GM18867 (cell line): ENCODE measurements at regions not wholly inside any gene's neighbourhood (a gene's known extent, or its start where the extent isn't known, plus 50 kb on each side); places are given as distances from the start of the nearest gene placed in this dataset.

Experiments used
- ATAC-seq: cut with Tn5 transposase; IDR thresholded peaks from one replicate; pipeline ENCODE4 v1.9.1; 2021; ENCODE audit warnings: mild to moderate bottlenecking, moderate library complexity; ENCODE audit not compliant: unreplicated experiment

- peak; percentile 50 for ATAC-seq
Measured at GRCh38 chr10:78756604-78757343, 312.0 kb upstream of the ZMIZ1 start.

GRCh38 chr10:78757344-78757925 lies 311.3 kb upstream of the ZMIZ1 start:
- ATAC-seq: no peak

- no peak for ATAC-seq
Measured at GRCh38 chr10:78758176-78758575, 310.6 kb upstream of the ZMIZ1 start.

- ATAC-seq: no peak
Measured at GRCh38 chr10:78759456-78760120, 309.2 kb upstream of the ZMIZ1 start.

- ATAC-seq: no peak
Measured at GRCh38 chr10:78760463-78761310, 308.1 kb upstream of the ZMIZ1 start.

GRCh38 chr10:78761311-78761781 lies 307.4 kb upstream of the ZMIZ1 start:
- ATAC-seq: no peak

GRCh38 chr10:78762086-78762630 lies 306.6 kb upstream of the ZMIZ1 start:
- ATAC-seq: no peak

- ATAC-seq: no peak
Measured at GRCh38 chr10:78763234-78763633, 305.5 kb upstream of the ZMIZ1 start.

- ATAC-seq: peak; percentile 64
Measured at GRCh38 chr10:78763651-78764395, 304.9 kb upstream of the ZMIZ1 start.

- no peak for ATAC-seq
Measured at GRCh38 chr10:78764436-78764835, 304.3 kb upstream of the ZMIZ1 start.

GRCh38 chr10:78764846-78765430 lies 303.8 kb upstream of the ZMIZ1 start:
- no peak for ATAC-seq

- ATAC-seq: no peak
Measured at GRCh38 chr10:78765726-78766335, 302.9 kb upstream of the ZMIZ1 start.

GRCh38 chr10:78766603-78767002 lies 302.2 kb upstream of the ZMIZ1 start:
- no peak for ATAC-seq

GRCh38 chr10:78768041-78768835 lies 300.5 kb upstream of the ZMIZ1 start:
- ATAC-seq: no peak

GRCh38 chr10:78768876-78769275 lies 299.9 kb upstream of the ZMIZ1 start:
- ATAC-seq: no peak

GRCh38 chr10:78769526-78769925 lies 299.2 kb upstream of the ZMIZ1 start:
- no peak for ATAC-seq

GRCh38 chr10:78770167-78771090 lies 298.3 kb upstream of the ZMIZ1 start:
- ATAC-seq: no peak
